ENCODE measurements at regions not wholly inside any gene's neighbourhood (a gene's known extent, or its start where the extent isn't known, plus 50 kb on each side); places are given as distances from the start of the nearest gene placed in this dataset.
"Not testable (repeated sequence)": the region's sequence is repeated elsewhere in the genome, so short reads cannot be mapped to it uniquely, and the experiment has no call there.

GRCh38 chr5:29262339-29263123, 1931.0 kb upstream of the CDH6 start:
- no peak for DNase-seq (ENCODE audit: low read depth in 2 of 2)

DNA sequence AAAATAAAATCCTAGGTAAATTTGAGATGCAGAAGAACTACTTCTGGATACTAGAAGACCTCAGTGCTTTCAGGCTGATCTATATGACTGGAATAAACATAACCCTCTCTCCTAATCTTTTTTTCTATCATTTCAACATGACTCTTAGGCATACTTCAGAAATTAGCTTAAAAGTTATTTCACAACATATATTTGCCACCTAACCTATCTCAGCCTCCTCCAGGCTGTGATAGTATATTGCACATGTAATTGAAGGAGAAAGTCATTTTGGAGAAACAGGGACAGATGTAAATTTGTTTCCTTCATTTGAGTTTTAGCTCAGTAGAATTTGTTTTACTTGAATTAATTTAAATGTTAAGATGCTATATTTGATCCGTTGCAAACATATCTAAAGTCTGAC, 1932.3 kb upstream of the CDH6 start:
- no peak for DNase-seq (ENCODE audit: low read depth in 2 of 2)

- no peak for DNase-seq (ENCODE audit: low read depth in 2 of 2)
Measured at GRCh38 chr5:29252390-29252789, 1941.1 kb upstream of the CDH6 start.

DNA sequence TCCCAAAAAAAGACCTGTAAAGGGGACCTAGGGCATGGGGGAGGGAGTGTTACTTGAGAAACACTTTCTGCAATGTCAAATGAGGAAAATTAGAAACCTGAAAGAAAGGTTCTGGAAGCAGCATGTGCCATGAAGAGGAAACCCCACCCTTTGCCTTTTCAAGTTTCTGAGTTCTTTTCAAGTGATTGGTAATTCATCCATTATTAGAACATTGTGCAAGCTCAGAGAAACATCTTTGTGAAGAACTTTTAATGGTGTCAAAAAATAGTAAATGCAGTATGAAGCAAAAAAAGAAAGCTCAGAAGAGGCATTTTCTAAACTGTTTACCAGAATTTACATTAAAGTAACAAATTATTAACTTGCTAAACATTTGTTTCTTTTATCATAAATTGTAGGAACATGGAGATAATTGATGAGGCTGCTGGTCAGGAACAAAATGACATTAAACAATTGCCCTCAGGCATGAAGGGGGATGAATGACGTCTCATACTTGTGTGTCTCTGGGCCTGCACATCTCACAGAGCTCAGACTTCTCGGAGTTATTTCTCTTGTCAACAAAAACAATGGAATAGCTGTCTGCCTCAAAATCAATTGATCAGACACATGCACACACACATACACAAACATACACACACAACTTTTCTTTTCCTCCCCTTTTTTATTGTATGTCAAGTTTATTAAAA, 1946.0 kb upstream of the CDH6 start:
- no peak for DNase-seq (ENCODE audit: low read depth in 2 of 2)

DNA sequence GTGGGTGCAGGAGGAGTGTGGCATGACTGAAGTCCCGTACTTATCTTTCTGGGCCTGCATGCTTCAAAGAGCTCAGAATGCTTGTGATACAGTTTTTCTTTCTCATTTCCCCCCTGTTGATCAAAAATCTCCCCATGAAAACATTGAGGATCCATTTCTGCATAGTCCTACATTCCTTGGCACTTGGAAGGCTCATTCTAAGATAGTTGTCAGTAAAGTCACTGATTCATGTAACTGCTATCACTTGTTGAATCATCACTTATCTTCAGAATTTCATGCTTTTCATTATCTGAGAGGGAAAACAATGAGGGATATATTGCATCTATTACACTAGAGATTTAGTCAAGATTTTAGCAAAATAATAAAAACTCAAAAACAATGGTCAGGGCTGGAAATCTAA, 1953.1 kb upstream of the CDH6 start:
- DNase-seq (ENCODE audit: low read depth in 2 of 2) = no peak

- DNase-seq (ENCODE audit: low read depth in 2 of 2) = no peak
Measured at GRCh38 chr5:29239606-29240005, 1953.9 kb upstream of the CDH6 start.

GRCh38 chr5:29238115-29238514, 1955.4 kb upstream of the CDH6 start:
- DNase-seq (ENCODE audit: low read depth in 2 of 2) = no peak

- no peak for DNase-seq (ENCODE audit: low read depth in 2 of 2)
Measured at GRCh38 chr5:29231154-29231553, 1962.3 kb upstream of the CDH6 start.

- no peak for DNase-seq (ENCODE audit: low read depth in 2 of 2)
Measured at GRCh38 chr5:29230591-29230990, 1962.9 kb upstream of the CDH6 start.

- DNase-seq (ENCODE audit: low read depth in 2 of 2) = no peak
Measured at GRCh38 chr5:29229461-29229860, 1964.0 kb upstream of the CDH6 start.

GRCh38 chr5:29218138-29218537, 1975.3 kb upstream of the CDH6 start:
- DNase-seq (ENCODE audit: low read depth in 2 of 2) = no peak

DNA sequence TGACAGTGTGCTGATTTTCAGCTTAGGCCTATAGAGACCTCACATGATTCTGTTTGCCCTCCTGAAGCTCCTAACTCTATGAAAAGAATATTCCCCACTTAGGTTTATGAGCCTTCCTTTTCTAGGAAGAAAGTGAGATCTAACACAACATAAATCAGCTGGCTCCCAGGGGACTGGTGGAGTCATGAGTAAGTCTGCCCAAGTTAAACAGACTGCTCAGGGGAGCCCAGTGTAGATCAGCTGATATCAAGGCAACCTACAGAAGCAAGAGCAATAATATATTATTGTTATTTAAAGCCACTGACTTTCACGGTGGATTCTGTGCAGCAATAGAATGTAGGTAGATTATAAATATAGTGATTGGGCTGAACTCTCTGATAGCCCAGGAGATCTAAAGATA, 1978.6 kb upstream of the CDH6 start:
- no peak for DNase-seq (ENCODE audit: low read depth in 2 of 2)

GRCh38 chr5:29213475-29213874, 1980.0 kb upstream of the CDH6 start:
- no peak for DNase-seq (ENCODE audit: low read depth in 2 of 2)

DNA sequence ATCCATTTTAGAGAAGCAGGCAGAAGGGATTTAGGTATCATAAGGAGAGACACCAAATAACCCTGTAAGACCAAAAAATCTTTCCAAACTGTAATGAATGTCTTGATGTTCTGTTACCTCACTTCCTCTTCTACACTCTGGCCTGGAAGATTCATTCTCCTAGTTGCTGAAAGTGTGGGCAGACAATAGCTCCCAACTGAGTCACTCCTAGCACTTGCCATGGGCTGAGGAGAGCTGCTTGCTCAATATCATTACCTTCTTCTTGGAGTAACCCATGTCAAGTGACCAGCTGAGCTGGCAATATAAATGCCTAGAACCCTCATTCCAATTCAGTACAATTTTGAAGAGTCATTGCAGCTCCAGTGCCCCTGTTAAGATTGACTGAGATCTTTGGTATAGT, 1985.5 kb upstream of the CDH6 start:
- no peak for DNase-seq (ENCODE audit: low read depth in 2 of 2)

DNA sequence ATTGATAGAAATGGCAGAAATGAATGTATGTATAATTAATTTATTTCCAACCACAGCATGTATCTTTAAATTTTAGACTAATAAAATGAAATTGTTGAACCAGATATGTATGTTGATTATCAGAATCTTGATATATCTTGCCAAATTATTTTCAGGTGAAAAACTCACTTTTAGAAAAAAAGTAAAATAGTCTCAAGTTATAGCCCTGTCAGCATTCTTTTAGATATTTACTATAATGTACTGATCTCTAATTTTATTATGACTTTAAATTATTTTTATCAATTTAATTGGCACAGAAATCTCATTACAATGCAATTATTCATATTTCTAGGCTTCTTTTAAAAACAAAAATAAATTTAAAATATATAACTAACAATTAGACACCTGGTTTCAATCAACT, 1990.4 kb upstream of the CDH6 start:
- DNase-seq (ENCODE audit: low read depth in 2 of 2) = no peak

- DNase-seq (ENCODE audit: low read depth in 2 of 2) = no peak
Measured at GRCh38 chr5:29197631-29198454, 1995.6 kb upstream of the CDH6 start.

DNA sequence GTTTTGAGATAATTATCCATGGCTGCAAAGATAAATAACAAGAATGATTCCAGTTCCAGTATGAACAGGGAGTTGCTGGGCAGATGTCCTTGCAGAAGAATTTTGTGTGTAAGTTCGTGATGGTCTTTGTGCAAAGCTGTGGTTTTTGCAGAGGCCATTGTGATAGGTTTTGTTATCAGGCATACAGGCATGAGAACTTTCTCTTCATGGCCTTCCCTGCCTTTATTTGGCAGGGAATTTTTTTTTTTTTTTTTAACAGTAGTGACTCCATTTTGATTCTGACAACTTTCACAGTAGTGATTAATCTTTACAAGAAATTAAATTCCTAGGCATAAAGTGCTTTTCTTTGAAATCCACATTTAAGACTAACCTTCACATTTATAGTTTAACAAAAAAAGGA, 1999.5 kb upstream of the CDH6 start:
- no peak for DNase-seq (ENCODE audit: low read depth in 2 of 2)

DNA sequence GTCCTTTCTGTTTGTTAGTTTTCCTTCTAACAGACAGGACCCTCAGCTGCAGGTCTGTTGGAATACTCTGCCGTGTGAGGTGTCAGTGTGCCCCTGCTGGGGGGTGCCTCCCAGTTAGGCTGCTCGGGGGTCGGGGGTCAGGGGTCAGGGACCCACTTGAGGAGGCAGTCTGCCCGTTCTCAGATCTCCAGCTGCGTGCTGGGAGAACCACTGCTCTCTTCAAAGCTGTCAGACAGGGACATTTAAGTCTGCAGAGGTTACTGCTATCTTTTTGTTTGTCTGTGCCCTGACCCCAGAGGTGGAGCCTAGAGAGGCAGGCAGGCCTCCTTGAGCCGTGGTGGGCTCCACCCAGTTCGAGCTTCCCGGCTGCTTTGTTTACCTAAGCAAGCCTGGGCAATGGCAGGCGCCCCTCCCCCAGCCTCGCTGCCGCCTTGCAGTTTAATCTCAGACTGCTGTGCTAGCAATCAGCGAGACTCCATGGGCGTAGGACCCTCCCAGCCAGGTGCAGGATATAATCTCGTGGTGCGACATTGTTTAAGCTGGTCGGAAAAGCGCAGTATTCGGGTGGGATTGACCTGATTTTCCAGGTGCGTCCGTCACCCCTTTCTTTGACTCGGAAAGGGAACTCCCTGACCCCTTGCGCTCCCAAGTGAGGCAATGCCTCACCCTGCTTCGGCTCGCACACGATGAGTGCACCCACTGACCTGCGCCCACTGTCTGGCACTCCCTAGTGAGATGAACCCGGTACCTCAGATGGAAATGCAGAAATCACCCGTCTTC, 2002.0 kb upstream of the CDH6 start:
- DNase-seq (ENCODE audit: low read depth in 2 of 2) = not testable (repeated sequence)

GRCh38 chr5:29190398-29190797, 2003.1 kb upstream of the CDH6 start:
- DNase-seq (ENCODE audit: low read depth in 2 of 2) = not testable (repeated sequence)

DNA sequence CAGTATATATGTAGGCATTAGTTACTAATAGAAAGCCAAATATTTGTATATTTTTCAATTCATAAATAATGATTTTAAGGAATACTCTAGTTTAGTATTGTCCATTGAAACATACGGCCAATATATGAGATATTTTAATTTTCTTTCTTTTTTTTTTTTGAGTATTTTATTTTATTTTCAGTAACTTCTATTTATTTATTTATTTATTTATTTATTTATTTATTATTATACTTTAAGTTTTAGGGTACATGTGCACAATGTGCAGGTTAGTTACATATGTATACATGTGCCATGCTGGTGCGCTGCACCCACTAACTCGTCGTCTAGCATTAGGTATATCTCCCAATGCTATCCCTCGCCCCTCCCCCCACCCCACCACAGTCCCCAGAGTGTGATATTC, 2007.1 kb upstream of the CDH6 start:
- DNase-seq (ENCODE audit: low read depth in 2 of 2) = not testable (repeated sequence)

GRCh38 chr5:29185558-29185957, 2007.9 kb upstream of the CDH6 start:
- no peak for DNase-seq (ENCODE audit: low read depth in 2 of 2)

- no peak for DNase-seq (ENCODE audit: low read depth in 2 of 2)
Measured at GRCh38 chr5:29175774-29176173, 2017.7 kb upstream of the CDH6 start.
